PC-3 (cell line): ENCODE measurements at regions not wholly inside any gene's neighbourhood (a gene's known extent, or its start where the extent isn't known, plus 50 kb on each side); places are given as distances from the start of the nearest gene placed in this dataset.
A peak's percentile ranks its signal among the peaks of the same experiment; 100 is the strongest.

Source experiments
- ATAC-seq: fragments of 200-7000 bp; cut with Tn5 transposase; 2 replicates; pipeline ENCODE4 v1.9.1; 2020; ENCODE audit warnings: mild to moderate bottlenecking, moderate library complexity
- BruUV-seq: library from RNA; stranded (reverse); fragments of 400-500 nt; replicated peaks from 2 replicates; lab custom pipeline; 2021; lab: Mats Ljungman, UMichigan
- CTCF ChIA-PET: fragments of 300-600 bp; sonication (Branson Sonifier 250); formaldehyde crosslinking; loops from one replicate; lab custom pipeline; 2022; ENCODE audit warnings: antibody characterized with exemption; lab: Charles Lee
- POLR2A ChIA-PET: fragments of 300-600 bp; sonication (Branson Sonifier 250); formaldehyde crosslinking; loops from one replicate; lab custom pipeline; 2022; ENCODE audit warnings: antibody characterized with exemption; ENCODE audit not compliant: unreplicated experiment; lab: Charles Lee
- DNase-seq: peaks from one replicate; pipeline ENCODE4 v3.0.0-alpha.2; 2015
- H2AFZ ChIP-seq: fragments of 300-600 bp; sonication (generic); 2 replicates; pipeline ENCODE4 v1.6.0; 2016; ENCODE audit warnings: antibody characterized with exemption, low read length
- H3F3A ChIP-seq: fragments of 300-600 bp; sonication (generic); one replicate; pipeline ENCODE4 v1.6.0; 2017; ENCODE audit warnings: antibody characterized with exemption, low read length, control low read depth, mild to moderate bottlenecking; ENCODE audit not compliant: unreplicated experiment
- H3K27ac ChIP-seq: fragments of 300-600 bp; sonication (generic); 2 replicates; pipeline ENCODE4 v1.5.1; 2016; ENCODE audit warnings: mild to moderate bottlenecking, low read length
- H3K27me3 ChIP-seq: fragments of 300-600 bp; sonication (generic); 2 replicates; pipeline ENCODE4 v1.6.1; 2016; ENCODE audit warnings: low read length, mixed read lengths
- H3K36me3 ChIP-seq: fragments of 300-600 bp; sonication (generic); 2 replicates; pipeline ENCODE4 v1.6.1; 2016; ENCODE audit warnings: low read depth, mixed run types, low read length, mixed read lengths
- H3K4me1 ChIP-seq: fragments of 300-600 bp; sonication (generic); 2 replicates; pipeline ENCODE4 v1.5.1; 2016; ENCODE audit warnings: low read length; ENCODE audit not compliant: insufficient read depth
- H3K4me2 ChIP-seq: fragments of 300-600 bp; sonication (generic); 2 replicates; pipeline ENCODE4 v1.6.0; 2016; ENCODE audit warnings: low read length
- H3K4me3 ChIP-seq: fragments of 300-600 bp; sonication (generic); 2 replicates; pipeline ENCODE4 v1.5.1; 2016; ENCODE audit warnings: mild to moderate bottlenecking, low read length, mixed read lengths
- H3K79me2 ChIP-seq: fragments of 300-600 bp; sonication (generic); 2 replicates; pipeline ENCODE4 v1.6.1; 2017; ENCODE audit warnings: low read length, mixed read lengths
- H3K9ac ChIP-seq: fragments of 300-600 bp; sonication (generic); 2 replicates; pipeline ENCODE4 v1.6.0; 2016; ENCODE audit warnings: mild to moderate bottlenecking, low read length
- H3K9me2 ChIP-seq: fragments of 300-600 bp; sonication (generic); replicated peaks from 2 replicates; pipeline ENCODE4 v1.6.1; 2016; ENCODE audit warnings: mixed run types, low read length, mixed read lengths
- H3K9me3 ChIP-seq: fragments of 300-600 bp; sonication (generic); 2 replicates; pipeline ENCODE4 v1.6.1; 2016; ENCODE audit warnings: low read length, mixed read lengths
- H4K20me1 ChIP-seq: fragments of 300-600 bp; sonication (generic); 2 replicates; pipeline ENCODE4 v1.6.1; 2016; ENCODE audit warnings: low read length, mixed read lengths
- EZH2 ChIP-seq: fragments of 300-600 bp; sonication (generic); IDR thresholded peaks from one replicate; pipeline ENCODE4 v1.6.1; 2017; ENCODE audit warnings: antibody characterized with exemption, mild to moderate bottlenecking, low read length; ENCODE audit not compliant: unreplicated experiment
- EZH2phosphoT487 ChIP-seq: fragments of 300-600 bp; sonication (generic); IDR thresholded peaks from 2 replicates; pipeline ENCODE4 v1.6.1; 2018; ENCODE audit warnings: mild to moderate bottlenecking, antibody characterized with exemption, low read length, borderline replicate concordance
- intact Hi-C: fragments of 100-400 bp; cut with micrococcal nuclease; formaldehyde crosslinking; loops from 2 replicates; pipeline ENCODE4 v1.9.0; 2023
- TF ChIP-seq, protein P1 (sequence below): fragments of 300-600 bp; sonication (generic); conservative IDR thresholded peaks from 2 replicates; pipeline ENCODE4 v1.5.1; 2017; ENCODE audit warnings: antibody characterized with exemption, low read depth, mild to moderate bottlenecking, low read length

DNA sequence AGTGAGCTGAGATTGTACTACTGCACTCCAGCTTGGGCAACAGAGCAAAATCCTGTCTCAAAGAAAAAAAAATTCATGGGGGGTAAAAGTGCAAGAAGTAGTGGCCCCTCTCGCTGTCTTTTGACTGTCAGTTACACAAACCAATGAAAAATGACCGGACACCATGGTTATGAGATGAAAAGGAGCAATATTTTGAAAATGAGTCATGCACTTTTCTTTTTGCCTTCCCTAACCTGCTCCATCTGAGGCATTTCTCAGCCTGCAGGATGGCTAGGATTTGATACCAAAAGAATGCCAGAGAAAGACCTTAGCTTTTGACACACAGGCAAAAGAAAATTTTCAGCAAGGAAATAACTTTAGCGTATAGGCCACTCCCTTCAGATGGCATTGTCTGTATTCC lies 181.7 kb upstream of the ARID1B start:
- no peaks in the 10 kb centered on the region for H3K79me2 ChIP-seq
- no peaks in the 10 kb centered on the region for H4K20me1 ChIP-seq
- H3K27ac ChIP-seq = no peak overlapping the region
- DNase-seq = peak; percentile 15
- H3K4me3 ChIP-seq = no peak overlapping the region
- H3K27me3 ChIP-seq = peaks cover 15% of the 10 kb centered on the region; the same call in 1 of the 2 replicates
- no TSS peak for BruUV-seq
- no peak overlapping the region for H2AFZ ChIP-seq
- no peak overlapping the region for H3K9ac ChIP-seq
- H3K9me3 ChIP-seq = no peaks in the 10 kb centered on the region
- intact Hi-C loops = no loop called here
- ChIA-PET POLR2A (no interaction called here), CTCF (no interaction called here)
- H3K4me1 ChIP-seq = no peaks in the 10 kb centered on the region
- no peaks in the 10 kb centered on the region for H3K36me3 ChIP-seq
- no peaks in the 10 kb centered on the region for H3K9me2 ChIP-seq
- H3F3A ChIP-seq = no peaks in the 10 kb centered on the region
- H3K4me2 ChIP-seq = no peak overlapping the region
- TF ChIP-seq, protein P1, sequence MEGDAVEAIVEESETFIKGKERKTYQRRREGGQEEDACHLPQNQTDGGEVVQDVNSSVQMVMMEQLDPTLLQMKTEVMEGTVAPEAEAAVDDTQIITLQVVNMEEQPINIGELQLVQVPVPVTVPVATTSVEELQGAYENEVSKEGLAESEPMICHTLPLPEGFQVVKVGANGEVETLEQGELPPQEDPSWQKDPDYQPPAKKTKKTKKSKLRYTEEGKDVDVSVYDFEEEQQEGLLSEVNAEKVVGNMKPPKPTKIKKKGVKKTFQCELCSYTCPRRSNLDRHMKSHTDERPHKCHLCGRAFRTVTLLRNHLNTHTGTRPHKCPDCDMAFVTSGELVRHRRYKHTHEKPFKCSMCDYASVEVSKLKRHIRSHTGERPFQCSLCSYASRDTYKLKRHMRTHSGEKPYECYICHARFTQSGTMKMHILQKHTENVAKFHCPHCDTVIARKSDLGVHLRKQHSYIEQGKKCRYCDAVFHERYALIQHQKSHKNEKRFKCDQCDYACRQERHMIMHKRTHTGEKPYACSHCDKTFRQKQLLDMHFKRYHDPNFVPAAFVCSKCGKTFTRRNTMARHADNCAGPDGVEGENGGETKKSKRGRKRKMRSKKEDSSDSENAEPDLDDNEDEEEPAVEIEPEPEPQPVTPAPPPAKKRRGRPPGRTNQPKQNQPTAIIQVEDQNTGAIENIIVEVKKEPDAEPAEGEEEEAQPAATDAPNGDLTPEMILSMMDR = no peak
- no peak for TF ChIP-seq EZH2phosphoT487
- no peak for TF ChIP-seq EZH2
- peak; percentile 24; the same call in 1 of the 2 replicates for ATAC-seq

DNA sequence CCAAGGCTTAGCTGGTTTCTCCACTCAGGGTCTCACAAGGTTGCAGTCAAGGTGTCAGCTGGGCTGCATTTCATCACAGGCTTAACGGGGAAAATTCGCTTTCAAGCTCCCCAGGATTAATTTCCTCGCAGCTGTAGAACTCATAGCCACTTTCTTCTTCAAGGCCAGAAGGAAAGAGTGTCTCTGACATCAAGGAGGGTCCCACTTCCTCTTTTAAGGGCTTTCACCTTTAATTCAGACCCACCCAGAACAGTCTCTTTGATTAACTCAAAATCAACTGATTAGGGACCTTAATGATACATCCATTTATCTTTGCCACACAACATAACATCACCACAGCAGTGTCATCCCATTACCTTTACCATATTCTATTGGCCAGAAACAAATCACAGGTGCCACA lies 183.3 kb upstream of the ARID1B start:
- TF ChIP-seq EZH2 = no peak
- TF ChIP-seq EZH2phosphoT487 = no peak
- TF ChIP-seq, protein P1 = no peak
- DNase-seq (no peak), ATAC-seq (no peak)
- H3K27ac ChIP-seq = no peak overlapping the region
- ChIA-PET POLR2A (no interaction called here), CTCF (no interaction called here)
- H4K20me1 ChIP-seq = no peaks in the 10 kb centered on the region
- no peaks in the 10 kb centered on the region for H3F3A ChIP-seq
- H3K27me3 ChIP-seq = peaks cover 15% of the 10 kb centered on the region; the same call in 1 of the 2 replicates
- H3K9me2 ChIP-seq = no peaks in the 10 kb centered on the region
- H3K9ac ChIP-seq = no peak overlapping the region
- no TSS peak for BruUV-seq
- H3K4me3 ChIP-seq = no peak overlapping the region
- H2AFZ ChIP-seq = no peak overlapping the region
- intact Hi-C loops = no loop called here
- no peaks in the 10 kb centered on the region for H3K9me3 ChIP-seq
- no peaks in the 10 kb centered on the region for H3K79me2 ChIP-seq
- H3K4me1 ChIP-seq = no peaks in the 10 kb centered on the region
- H3K36me3 ChIP-seq = no peaks in the 10 kb centered on the region
- no peak overlapping the region for H3K4me2 ChIP-seq

DNA sequence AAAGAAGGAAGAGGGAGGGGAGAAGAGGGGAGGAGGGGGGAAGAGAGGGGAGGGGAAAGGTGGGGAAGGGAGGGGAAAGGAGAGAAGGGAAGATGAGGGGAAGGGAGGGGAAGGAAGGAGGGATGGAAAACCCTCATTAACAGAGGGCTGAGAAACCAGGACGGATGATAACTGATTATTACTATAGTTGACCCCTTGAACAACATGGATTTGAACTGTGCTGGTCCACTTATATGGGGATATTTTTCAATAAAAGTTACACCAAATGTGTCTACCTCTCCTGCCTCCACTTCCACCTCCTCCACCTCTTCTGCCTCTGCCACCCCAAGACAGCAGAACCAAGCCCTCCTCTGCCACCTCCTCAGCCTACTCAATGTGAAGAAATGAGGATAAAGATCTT lies 184.1 kb upstream of the ARID1B start:
- BruUV-seq = no TSS peak
- intact Hi-C loops = no loop called here
- TF ChIP-seq, protein P1 = no peak
- TF ChIP-seq EZH2phosphoT487 = no peak
- TF ChIP-seq EZH2 = no peak
- Histone ChIP-seq H3K27me3 (peaks cover 15% of the 10 kb centered on the region; the same call in 1 of the 2 replicates), H3K36me3 (no peaks in the 10 kb centered on the region), H3K27ac (no peak overlapping the region), H3K9me3 (no peaks in the 10 kb centered on the region), H3K9ac (no peak overlapping the region), H3F3A (no peaks in the 10 kb centered on the region), H3K4me1 (no peaks in the 10 kb centered on the region), H3K9me2 (no peaks in the 10 kb centered on the region), H3K4me2 (no peak overlapping the region), H3K4me3 (no peak overlapping the region), H3K79me2 (no peaks in the 10 kb centered on the region), H4K20me1 (no peaks in the 10 kb centered on the region), H2AFZ (no peak overlapping the region)
- DNase-seq (no peak), ATAC-seq (no peak)
- CTCF ChIA-PET = no interaction called here
- POLR2A ChIA-PET = no interaction called here
